Fibroblast of skin of back (primary cell): ENCODE measurements at regions not wholly inside any gene's neighbourhood (a gene's known extent, or its start where the extent isn't known, plus 50 kb on each side); places are given as distances from the start of the nearest gene placed in this dataset.
"Not testable (repeated sequence)": the region's sequence is repeated elsewhere in the genome, so short reads cannot be mapped to it uniquely, and the experiment has no call there.

Experiments
- DNase-seq: peaks from one replicate; pipeline ENCODE4 v3.0.0-alpha.2; 2013

DNA sequence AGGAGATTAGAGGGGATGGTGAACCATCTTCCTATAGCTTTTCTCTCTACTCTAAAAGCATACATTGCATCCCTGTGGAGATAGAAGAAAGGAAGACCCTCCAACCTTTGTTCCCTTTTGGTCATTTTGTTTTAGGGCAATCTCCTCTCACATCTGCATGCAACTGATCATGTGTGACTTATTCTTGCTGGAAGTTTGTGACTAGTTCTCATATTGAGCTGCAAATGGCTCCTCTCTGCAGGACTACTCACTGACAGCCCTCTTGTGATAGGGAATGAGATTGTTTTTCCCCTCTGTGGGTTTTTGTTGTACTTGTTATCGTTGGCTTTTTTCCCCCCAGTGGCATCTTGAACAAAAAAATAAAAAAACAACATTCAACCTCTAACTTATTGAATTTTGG is 416.0 kb upstream of the CNTNAP5 start:
- DNase-seq: no peak

DNA sequence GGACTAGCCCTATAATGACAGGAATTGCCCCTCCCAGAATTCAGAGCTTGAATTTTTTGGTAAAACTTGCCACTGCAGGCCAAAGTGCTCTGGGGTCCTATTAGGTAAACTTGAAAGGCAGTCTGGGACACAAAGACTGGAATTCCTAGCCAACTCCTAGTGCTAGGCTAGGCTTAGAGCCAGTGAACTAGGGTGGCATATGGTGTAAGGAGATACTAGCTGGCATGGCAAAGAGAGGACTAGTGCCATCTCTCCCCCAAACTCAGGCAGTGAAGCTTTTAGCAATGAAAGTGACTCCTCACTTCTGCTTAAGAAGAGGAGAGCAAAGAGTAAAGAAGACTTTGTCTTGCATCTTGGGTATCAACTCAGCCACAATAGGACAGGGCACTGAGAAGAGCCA is 410.5 kb upstream of the CNTNAP5 start:
- DNase-seq: no peak

DNA sequence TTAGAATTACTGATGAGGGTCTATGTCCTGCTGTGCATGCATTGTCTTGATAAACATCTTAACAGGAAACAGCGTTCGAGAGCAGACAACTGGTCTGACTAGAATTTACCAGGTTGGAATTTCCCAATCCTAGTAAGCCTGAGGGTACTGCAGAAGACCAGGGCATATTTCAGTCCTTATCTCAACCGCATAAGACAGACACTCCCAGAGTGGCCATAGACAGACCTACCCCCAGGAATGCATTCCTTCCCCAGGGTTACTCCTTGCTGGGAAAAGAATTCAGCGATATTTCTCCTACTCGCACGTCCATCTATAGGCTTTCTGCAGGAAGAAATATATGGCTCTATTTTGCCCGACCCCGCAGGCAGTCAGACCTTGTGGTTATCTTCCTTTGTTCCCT is 406.4 kb upstream of the CNTNAP5 start:
- not testable (repeated sequence) for DNase-seq

GRCh38 chr2:123624816-123625215 is 400.3 kb upstream of the CNTNAP5 start:
- no peak for DNase-seq

DNA sequence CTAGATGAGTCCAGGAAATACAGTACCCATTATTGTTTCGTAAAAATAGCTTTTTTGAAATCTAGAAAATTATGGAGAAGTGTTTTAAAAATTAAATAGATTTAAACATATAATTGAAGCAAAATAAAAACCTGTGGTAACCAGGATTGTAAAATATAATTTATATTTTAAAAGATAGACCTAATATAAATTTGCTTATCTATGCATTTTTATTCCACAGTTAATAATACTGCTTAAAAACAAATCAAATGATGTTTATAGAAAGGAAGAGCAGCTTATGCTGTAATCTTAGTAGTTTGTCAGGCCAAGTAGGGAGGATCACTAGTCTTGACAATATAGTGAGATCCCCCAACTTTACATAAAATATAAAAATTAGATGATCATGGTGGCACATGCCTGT is 388.9 kb upstream of the CNTNAP5 start:
- DNase-seq: no peak

- DNase-seq: no peak
These were observed 384.3 kb upstream of the CNTNAP5 start for GRCh38 chr2:123640685-123641335.

DNA sequence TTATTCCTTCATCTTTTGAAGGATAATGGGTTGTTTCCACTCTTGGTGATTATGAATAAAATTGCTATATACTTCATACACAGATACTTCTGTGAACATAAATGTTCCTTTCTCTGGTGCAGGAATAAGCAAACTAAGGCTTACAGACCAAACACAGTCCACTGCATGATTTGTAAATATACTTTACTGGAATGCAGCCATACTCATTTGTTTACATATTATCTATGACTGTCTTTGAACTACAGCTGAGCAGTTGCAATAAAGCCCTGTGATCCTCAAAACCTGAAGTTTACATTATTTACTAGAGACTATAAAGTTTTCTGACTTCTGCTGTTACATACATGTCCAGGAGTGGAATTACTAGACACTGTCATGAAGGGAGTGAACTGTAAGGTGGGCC is 381.0 kb upstream of the CNTNAP5 start:
- DNase-seq: no peak

DNA sequence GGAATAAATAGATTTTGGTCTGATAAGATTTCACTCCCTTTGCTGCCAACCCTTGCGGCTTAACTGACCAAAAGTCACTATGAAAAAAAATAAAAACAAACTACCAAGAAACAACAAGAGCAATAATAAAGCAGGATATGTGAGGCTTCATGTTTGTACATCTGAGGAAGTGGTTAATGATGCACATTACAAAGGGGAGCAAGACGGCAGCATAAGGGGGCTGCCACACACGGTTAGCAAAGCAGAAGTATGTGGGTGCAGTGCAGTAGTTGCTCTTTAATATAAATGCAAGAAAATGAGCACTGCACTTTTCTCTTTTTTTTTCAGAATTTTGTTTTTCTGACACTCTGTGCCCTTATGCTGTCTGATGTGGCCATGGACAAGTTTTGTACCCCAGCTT is 377.1 kb upstream of the CNTNAP5 start:
- no peak for DNase-seq

DNA sequence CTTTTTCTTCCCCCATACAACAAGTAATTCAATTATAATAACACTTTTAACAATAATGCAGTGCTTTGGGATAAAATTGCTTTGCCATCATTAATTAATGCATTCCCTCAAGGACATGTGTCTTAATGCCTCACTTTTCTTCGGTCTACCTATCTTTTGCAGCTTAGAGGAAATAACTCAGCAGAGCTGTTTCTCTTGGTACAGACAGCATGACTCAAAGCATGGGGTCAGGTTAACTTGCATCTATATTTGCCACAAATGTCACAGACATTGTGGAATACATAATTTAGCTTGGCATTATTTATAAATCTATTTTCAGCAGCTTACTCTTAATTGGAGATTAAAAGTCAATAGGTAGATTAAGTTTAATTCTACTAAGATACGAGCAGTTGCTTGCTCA is 376.1 kb upstream of the CNTNAP5 start:
- no peak for DNase-seq

DNA sequence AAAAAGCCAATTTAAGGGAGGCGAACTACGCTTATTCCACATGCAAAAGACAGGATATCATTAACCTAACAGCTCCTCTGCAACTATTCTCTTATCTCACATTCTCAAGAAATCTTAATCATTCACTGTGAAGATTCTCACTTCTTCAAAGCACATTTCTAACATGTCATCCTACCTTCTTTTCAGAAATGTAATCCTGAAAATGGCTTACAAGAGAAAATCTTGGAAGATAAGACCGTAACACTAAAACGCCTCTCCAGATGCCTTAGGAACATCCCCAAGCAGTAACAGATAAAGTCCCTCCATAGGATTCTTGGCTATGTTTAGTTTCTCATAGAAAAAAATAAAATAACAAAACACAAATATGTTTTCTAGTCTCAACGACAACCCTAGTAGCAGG is 373.9 kb upstream of the CNTNAP5 start:
- no peak for DNase-seq

GRCh38 chr2:123652320-123652719 is 372.8 kb upstream of the CNTNAP5 start:
- DNase-seq: no peak

GRCh38 chr2:123656590-123656989 is 368.5 kb upstream of the CNTNAP5 start:
- DNase-seq: no peak

- no peak for DNase-seq
These were observed 366.0 kb upstream of the CNTNAP5 start for GRCh38 chr2:123659120-123659519.

DNA sequence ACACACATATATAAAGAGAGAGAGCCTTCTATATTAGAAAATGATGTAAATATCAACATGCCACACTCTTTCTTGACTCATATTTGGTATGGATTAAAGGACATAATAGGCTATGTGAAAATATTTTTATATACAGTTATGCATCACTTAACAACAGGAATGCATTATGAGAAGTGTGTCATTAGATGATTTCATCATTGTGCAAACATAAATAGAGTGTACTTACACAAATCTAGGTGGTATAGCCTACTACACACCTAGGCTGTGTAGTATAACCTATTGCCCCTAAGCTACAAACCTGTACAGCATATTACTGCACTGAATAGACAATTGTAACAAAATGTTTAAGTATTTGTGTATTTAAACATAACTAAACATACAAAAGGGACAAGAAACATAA is 354.8 kb upstream of the CNTNAP5 start:
- DNase-seq: no peak

- DNase-seq: not testable (repeated sequence)
These were observed 341.3 kb upstream of the CNTNAP5 start for GRCh38 chr2:123683797-123684196.

DNA sequence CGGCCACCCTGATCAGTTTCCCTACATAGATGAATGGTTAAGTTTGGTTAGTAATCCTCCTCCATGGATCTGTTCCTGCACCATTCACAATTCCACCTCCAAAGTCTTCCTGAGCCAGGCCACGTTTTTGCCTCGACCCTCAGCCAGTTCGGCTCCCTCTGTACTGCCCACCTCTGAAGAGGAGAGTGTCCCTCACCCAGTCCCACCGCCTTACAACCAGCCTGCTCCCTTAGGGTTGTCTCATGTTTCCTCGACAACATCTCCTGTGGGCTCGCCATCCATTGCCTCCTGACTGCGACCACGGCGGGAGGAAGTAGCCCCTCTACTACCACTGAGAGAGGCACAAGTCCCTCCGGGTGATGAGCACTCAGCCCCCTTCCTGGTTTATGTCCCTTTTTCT is 338.0 kb upstream of the CNTNAP5 start:
- no peak for DNase-seq

DNA sequence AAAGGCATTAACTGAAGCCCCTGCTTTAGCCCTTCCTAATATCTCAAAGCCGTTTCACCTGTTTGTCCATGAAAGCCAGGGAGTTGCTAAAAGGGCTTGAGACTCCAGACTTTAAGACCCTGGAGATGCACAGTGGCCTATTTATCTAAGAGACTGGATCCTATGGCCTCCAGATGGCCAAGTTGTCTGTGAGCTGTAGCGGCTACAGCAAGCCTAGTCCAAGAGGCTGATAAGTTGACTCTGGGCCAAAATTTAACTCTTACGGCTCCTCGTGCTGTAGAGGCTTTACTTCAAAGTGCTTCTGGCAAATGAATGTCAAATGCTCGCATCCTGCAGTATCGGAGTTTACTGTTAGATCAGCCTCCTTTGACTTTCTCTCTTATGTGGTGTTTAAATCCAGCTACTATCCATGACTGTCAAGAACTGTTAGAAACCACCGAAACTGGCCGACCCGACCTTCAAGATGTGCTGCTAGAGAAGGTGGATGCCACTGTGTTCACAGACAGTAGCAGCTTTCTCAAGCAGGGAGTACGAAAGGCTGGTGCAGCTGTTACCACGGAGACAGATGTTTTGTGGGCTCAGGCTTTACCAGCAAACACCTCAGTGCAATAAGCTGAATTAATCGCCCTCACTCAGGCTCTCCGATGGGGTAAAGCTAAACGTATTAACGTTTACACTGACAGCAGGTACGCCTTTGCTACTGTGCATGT is 336.7 kb upstream of the CNTNAP5 start:
- DNase-seq: no peak

GRCh38 chr2:123692121-123692520 is 333.0 kb upstream of the CNTNAP5 start:
- no peak for DNase-seq

GRCh38 chr2:123693836-123694235 is 331.3 kb upstream of the CNTNAP5 start:
- no peak for DNase-seq

DNA sequence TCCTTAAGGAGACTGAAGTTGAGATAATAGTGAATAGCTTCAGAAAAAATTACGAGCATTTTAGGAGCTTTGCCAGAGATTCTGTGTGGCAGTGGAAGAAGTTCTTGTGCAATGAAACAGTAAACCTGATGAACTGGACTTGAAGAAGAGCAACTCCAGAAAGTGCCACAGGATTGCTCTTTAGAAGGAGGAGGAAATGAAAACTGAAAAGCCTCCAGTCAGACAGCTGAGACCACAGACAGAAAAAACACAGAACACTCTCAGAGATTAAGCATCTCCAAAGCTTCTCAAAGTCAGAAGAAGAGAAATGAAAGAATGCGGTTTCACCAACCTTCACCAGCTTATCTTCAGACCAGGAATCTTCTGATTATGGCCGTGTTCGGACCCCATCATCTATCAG is 329.7 kb upstream of the CNTNAP5 start:
- DNase-seq: no peak

GRCh38 chr2:123696021-123696420 is 329.1 kb upstream of the CNTNAP5 start:
- no peak for DNase-seq

DNA sequence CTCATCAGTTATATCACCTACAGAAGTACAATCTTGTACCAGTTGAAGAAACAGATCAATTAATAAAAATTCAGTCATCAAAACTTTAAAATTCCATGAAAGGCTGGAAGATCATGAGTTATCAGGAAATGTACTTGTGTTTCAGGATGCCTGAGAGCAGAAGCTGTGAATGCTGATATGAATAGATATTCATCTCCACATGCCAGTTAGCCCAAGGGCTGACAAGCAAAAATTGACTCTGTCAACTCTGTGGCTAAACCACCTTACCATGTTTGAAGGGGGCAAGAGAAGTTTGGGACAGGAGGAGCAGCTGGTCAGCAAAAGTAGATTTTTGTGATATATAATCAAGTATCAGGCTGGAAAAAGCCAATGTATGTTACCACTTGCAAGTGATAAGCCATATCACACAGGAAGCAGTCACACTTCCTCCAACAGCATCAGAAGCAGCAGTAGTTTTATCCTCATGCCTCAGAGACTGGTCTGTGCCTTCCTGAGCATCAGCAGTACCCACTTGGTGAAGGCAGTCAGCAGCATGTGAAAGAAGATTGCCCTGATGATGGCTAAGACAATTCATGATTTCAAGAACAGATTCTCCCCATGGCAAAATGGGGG is 328.2 kb upstream of the CNTNAP5 start:
- DNase-seq: no peak

- DNase-seq: no peak
These were observed 309.6 kb upstream of the CNTNAP5 start for GRCh38 chr2:123715467-123715982.
